ENCODE measurements at regions not wholly inside any gene's neighbourhood (a gene's known extent, or its start where the extent isn't known, plus 50 kb on each side); places are given as distances from the start of the nearest gene placed in this dataset.

DNA sequence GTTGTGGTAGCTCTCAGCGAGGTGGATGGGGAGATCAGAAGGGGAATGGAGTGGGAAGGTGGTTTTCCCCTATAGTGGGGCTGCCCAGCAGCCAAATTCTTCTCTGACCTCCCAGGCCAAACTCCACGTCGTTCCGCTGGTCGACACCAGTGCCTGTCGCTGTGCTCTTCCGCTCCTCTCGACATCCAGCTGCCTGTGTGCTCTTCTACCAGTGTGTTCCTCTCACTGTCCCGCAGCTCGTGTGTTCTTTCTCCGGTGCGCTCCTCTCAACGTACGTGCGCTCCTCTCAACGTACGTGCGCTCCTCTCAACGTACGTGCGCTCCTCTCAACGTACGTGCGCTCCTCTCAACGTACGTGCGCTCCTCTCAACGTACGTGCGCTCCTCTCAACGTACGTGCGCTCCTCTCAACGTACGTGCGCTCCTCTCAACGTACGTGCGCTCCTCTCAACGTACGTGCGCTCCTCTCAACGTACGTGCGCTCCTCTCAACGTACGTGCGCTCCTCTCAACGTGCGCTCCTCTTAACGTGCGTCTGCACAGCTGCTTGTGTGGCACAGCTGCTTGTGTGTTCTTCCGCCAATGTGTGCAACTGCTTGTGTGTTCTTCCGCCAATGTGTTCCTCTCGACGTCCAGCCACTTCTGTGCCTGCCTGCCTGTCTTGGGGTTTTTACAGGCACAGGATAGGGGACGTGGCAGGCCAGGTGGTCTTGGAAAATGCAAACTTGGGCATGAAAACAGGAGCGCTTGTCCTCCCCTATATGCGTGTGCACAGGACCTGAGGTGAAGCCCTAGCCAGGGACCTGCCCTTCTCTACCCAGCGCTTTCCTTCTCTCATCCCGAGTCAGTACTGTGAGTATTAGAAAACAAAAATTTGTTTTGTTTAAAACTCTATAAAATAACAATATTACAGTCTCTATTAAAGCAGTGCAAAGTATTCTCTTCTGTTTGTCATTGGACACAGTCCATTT lies 991.1 kb downstream of the GBE1 start:
- Histone ChIP-seq H3K4me3 (no peak overlapping the region), H3K27me3 (no peaks in the 10 kb centered on the region), H3K9me3 (no peaks in the 10 kb centered on the region), H3K36me3 (no peaks in the 10 kb centered on the region), H3K27ac (no peak overlapping the region), H3K4me1 (no peaks in the 10 kb centered on the region)
- WGBS, 2 donors (ENCODE audit: low coverage in 1 of 2): 81 to 87% methylated on average over 10 to 25 of the region's 61 CpGs
- ATAC-seq: no peak
- no peak for TF ChIP-seq EP300 (IDR thresholded peaks at IDR 0.05)

DNA sequence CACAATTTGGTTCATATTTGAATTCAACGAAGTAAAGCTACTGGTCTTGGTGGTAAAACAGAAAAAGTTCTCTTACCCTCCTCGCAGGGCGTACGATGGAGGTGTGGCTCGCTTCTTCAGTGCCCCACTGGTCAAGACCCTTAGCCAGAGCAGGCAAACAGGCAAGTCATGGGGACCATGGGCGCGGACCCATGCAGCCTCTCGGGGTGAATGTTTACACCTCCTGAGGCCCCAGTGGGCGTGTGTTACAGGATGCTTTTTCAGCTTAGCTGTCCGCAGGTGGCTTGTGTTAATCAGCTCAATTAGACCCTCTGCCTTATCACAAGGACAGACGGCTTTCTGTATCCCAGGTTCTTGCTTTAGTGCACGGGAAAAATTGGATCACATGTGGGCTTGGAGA lies 991.8 kb downstream of the GBE1 start:
- ATAC-seq: no peak
- H3K27ac ChIP-seq: no peak overlapping the region
- no peaks in the 10 kb centered on the region for H3K4me1 ChIP-seq
- no peaks in the 10 kb centered on the region for H3K27me3 ChIP-seq
- no peaks in the 10 kb centered on the region for H3K36me3 ChIP-seq
- H3K4me3 ChIP-seq: no peak overlapping the region
- no peaks in the 10 kb centered on the region for H3K9me3 ChIP-seq
- TF ChIP-seq EP300 (IDR thresholded peaks at IDR 0.05) (no peak), POLR2AphosphoS5 (IDR thresholded peaks at IDR 0.05) (no peak), POLR2A (IDR thresholded peaks at IDR 0.05) (no peak)
- TF ChIP-seq, protein P1, sequence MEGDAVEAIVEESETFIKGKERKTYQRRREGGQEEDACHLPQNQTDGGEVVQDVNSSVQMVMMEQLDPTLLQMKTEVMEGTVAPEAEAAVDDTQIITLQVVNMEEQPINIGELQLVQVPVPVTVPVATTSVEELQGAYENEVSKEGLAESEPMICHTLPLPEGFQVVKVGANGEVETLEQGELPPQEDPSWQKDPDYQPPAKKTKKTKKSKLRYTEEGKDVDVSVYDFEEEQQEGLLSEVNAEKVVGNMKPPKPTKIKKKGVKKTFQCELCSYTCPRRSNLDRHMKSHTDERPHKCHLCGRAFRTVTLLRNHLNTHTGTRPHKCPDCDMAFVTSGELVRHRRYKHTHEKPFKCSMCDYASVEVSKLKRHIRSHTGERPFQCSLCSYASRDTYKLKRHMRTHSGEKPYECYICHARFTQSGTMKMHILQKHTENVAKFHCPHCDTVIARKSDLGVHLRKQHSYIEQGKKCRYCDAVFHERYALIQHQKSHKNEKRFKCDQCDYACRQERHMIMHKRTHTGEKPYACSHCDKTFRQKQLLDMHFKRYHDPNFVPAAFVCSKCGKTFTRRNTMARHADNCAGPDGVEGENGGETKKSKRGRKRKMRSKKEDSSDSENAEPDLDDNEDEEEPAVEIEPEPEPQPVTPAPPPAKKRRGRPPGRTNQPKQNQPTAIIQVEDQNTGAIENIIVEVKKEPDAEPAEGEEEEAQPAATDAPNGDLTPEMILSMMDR (IDR thresholded peaks at IDR 0.05): no peak
- 91% methylated on average over 5 of the region's 12 CpGs; no CpG with 5 or more reads in 1 of the 2 donors for WGBS, 2 donors (ENCODE audit: low coverage in 1 of 2)

DNA sequence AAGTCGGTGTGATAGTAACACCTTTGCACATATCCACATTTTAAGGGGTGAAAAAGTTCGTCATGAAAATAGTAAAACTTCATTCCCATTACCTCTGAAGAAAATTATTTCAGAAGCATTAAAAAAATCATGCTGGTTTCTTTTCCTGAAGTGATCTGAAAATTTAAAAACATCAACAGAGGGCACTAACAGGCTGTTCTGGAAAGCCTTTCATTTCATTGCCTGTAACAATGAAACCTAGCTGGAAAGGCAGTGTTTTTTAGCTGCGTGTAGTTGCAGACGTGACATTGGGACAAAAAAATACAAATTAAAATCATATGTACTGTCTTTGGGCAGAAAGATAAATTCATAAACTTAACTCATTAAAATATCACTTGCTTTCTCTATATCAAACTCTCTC lies 993.8 kb downstream of the GBE1 start:
- Histone ChIP-seq H3K27me3 (no peaks in the 10 kb centered on the region), H3K9me3 (no peaks in the 10 kb centered on the region), H3K36me3 (no peaks in the 10 kb centered on the region), H3K4me3 (no peak overlapping the region), H3K27ac (no peak overlapping the region), H3K4me1 (no peaks in the 10 kb centered on the region)
- TF ChIP-seq, protein P1 (IDR thresholded peaks at IDR 0.05): no peak
- TF ChIP-seq EP300 (IDR thresholded peaks at IDR 0.05) (no peak), POLR2A (IDR thresholded peaks at IDR 0.05) (no peak), POLR2AphosphoS5 (IDR thresholded peaks at IDR 0.05) (no peak)
- ATAC-seq: no peak
- 49 to 50% methylated on average over 4 of the region's 4 CpGs for WGBS, 2 donors (ENCODE audit: low coverage in 1 of 2)

DNA sequence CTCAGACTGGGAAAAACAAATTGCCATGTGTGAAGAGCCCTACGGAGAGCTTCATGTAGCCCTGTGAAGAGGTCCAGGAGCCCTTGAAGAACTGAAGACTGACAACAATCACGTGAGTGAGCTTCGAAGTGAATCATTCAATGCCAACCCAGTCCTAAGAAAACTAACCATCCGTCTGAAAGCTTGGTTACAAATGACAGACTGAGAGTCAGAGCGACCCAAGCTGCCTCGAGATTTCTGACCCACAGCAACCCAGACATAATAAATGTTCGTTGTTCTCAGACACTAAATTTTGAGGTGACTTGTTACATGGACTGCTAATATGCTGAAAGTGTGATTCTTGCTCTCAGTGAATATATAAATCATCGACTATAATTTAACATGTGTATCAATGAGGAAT lies 987.2 kb upstream of the ROBO1 start:
- TF ChIP-seq EP300 (IDR thresholded peaks at IDR 0.05): no peak
- TF ChIP-seq, protein P1 (IDR thresholded peaks at IDR 0.05): no peak
- TF ChIP-seq POLR2A (IDR thresholded peaks at IDR 0.05): no peak
- TF ChIP-seq POLR2AphosphoS5 (IDR thresholded peaks at IDR 0.05): no peak
- H3K9me3 ChIP-seq: no peaks in the 10 kb centered on the region
- no peak overlapping the region for H3K4me3 ChIP-seq
- no peak overlapping the region for H3K27ac ChIP-seq
- H3K27me3 ChIP-seq: no peaks in the 10 kb centered on the region
- ATAC-seq: no peak
- H3K4me1 ChIP-seq: no peaks in the 10 kb centered on the region
- no peaks in the 10 kb centered on the region for H3K36me3 ChIP-seq
- WGBS, 2 donors (ENCODE audit: low coverage in 1 of 2): 48 to 66% methylated on average over 7 to 8 of the region's 8 CpGs

DNA sequence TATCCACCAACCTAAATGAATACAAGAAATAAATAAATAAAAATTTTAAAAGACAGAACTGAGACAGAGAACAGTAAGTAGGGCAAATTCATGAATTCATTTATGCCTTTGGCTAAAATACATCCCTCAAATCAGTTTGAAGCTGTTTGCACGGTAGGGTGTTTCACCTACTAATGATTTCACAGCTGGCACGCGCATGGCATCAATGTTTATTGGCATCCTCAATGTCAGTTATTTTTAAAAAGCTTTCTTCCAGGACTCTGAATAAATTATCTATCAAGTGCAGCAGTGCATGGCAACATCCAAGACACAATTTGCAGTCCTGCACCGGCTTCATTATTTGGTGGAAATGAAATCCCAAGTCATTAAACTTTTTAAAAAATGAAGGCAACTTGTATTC lies 985.2 kb upstream of the ROBO1 start:
- TF ChIP-seq POLR2AphosphoS5 (IDR thresholded peaks at IDR 0.05): no peak
- TF ChIP-seq, protein P1 (IDR thresholded peaks at IDR 0.05): no peak
- TF ChIP-seq EP300 (IDR thresholded peaks at IDR 0.05): no peak
- no peak for TF ChIP-seq POLR2A (IDR thresholded peaks at IDR 0.05)
- 50% methylated on average over 4 of the region's 4 CpGs for WGBS, 2 donors (ENCODE audit: low coverage in 1 of 2)
- Histone ChIP-seq H3K4me1 (no peaks in the 10 kb centered on the region), H3K36me3 (no peaks in the 10 kb centered on the region), H3K27me3 (no peaks in the 10 kb centered on the region), H3K9me3 (no peaks in the 10 kb centered on the region), H3K4me3 (no peak overlapping the region), H3K27ac (no peak overlapping the region)
- no peak for ATAC-seq

Measured in gastroesophageal sphincter (tissue), 4 donors.